ENCODE measurements at regions not wholly inside any gene's neighbourhood (a gene's known extent, or its start where the extent isn't known, plus 50 kb on each side); places are given as distances from the start of the nearest gene placed in this dataset.

- DNase-seq (ENCODE audit: low read depth): no peak
- in situ Hi-C loops (cut with HindIII; ENCODE audit: low sequenced_read_pairs): no loop called here
- no peak for TF ChIP-seq CTCF (IDR thresholded peaks at IDR 0.05; ENCODE audit: low read depth, low read length, missing control alignments)
- H3K4me3 ChIP-seq (ENCODE audit: low read depth, low read length): no peak overlapping the region
Measured at GRCh38 chr14:97943619-97944018, 1146.4 kb downstream of the VRK1 start.

DNA sequence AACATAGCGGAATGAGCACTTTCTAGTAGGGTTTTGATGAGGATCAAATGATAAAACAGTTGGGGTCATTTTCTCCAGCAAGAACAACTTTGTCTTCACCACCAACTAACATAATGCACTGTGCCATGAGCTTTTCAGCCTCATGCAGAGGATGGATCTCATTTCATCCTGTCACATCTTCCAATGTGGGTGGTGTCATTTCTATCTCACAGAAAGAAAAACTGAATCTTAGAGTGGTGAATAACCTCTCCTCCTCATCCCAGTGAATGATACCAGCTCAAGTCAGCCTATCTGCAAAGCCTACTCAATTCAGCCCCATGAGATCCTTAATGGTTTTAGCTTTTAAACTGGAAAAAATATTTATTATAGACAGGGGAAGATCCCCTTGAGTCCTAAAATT, 1147.2 kb downstream of the VRK1 start:
- no peak overlapping the region for H3K4me3 ChIP-seq (ENCODE audit: low read depth, low read length)
- no peak for TF ChIP-seq CTCF (IDR thresholded peaks at IDR 0.05; ENCODE audit: low read depth, low read length, missing control alignments)
- DNase-seq (ENCODE audit: low read depth): no peak
- in situ Hi-C loops (cut with HindIII; ENCODE audit: low sequenced_read_pairs): no loop called here

DNA sequence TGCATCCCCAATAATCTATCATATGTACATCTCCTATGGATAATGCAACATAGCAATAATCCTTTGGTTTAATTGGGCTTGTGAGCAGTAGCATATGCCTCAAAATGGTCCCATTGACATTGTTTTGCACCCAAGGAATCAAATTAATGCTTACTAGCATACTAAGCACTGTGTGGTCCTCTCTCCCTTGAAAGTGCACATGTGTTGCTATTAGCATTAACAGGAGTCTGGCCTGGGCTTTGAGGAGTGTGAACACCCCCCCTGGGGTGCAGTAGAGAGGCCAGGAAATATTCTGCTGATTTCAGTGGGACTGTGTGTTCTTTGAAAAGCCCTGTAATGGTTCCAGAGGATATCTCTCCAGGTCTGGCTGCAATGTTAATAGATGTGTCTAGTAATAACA, 1148.4 kb downstream of the VRK1 start:
- TF ChIP-seq CTCF (IDR thresholded peaks at IDR 0.05; ENCODE audit: low read depth, low read length, missing control alignments): no peak
- no peak for DNase-seq (ENCODE audit: low read depth)
- in situ Hi-C loops (cut with HindIII; ENCODE audit: low sequenced_read_pairs): no loop called here
- no peak overlapping the region for H3K4me3 ChIP-seq (ENCODE audit: low read depth, low read length)

DNA sequence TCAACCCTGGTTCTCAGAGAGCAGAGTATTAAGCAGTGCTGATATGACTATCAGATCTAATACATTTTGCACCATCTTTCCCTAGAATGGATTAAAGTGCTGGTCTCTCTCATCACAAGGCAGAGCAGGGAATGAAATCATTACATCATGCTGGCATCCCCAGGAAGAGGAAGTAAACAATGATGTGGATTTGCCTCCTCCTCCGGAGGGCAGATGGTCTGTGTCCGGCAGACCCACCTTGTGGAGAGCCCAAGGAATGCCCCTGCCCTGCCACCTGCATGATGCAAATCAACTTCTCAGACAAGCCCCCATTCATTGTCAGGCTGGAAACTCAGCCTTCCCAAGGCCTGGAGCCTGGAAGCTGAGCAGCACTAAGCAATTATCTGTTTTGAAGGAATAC, 1149.1 kb downstream of the VRK1 start:
- DNase-seq (ENCODE audit: low read depth): no peak
- no peak overlapping the region for H3K4me3 ChIP-seq (ENCODE audit: low read depth, low read length)
- in situ Hi-C loops (cut with HindIII; ENCODE audit: low sequenced_read_pairs): no loop called here
- no peak for TF ChIP-seq CTCF (IDR thresholded peaks at IDR 0.05; ENCODE audit: low read depth, low read length, missing control alignments)

GRCh38 chr14:97946641-97947040, 1149.5 kb downstream of the VRK1 start:
- DNase-seq (ENCODE audit: low read depth): no peak
- no peak overlapping the region for H3K4me3 ChIP-seq (ENCODE audit: low read depth, low read length)
- in situ Hi-C loops (cut with HindIII; ENCODE audit: low sequenced_read_pairs): no loop called here
- no peak for TF ChIP-seq CTCF (IDR thresholded peaks at IDR 0.05; ENCODE audit: low read depth, low read length, missing control alignments)

GRCh38 chr14:97948841-97949240, 1151.7 kb downstream of the VRK1 start:
- no peak for DNase-seq (ENCODE audit: low read depth)
- no peak overlapping the region for H3K4me3 ChIP-seq (ENCODE audit: low read depth, low read length)
- in situ Hi-C loops (cut with HindIII; ENCODE audit: low sequenced_read_pairs): no loop called here
- no peak for TF ChIP-seq CTCF (IDR thresholded peaks at IDR 0.05; ENCODE audit: low read depth, low read length, missing control alignments)
